ENCODE measurements at regions not wholly inside any gene's neighbourhood (a gene's known extent, or its start where the extent isn't known, plus 50 kb on each side); places are given as distances from the start of the nearest gene placed in this dataset.

- Histone ChIP-seq H3K36me3 (no peaks in the 10 kb centered on the region), H3K4me3 (no peak overlapping the region), H3K9me3 (no peaks in the 10 kb centered on the region), H3K27me3 (peaks cover 15% of the 10 kb centered on the region), H3K27ac (no peak overlapping the region), H3K4me1 (no peaks in the 10 kb centered on the region)
- whole genome bisulfite sequencing, 2 donors (ENCODE audit: low coverage in 1 of 2), result 60 to 61% methylated on average over 11 to 12 of the region's 13 CpGs
- no peak for ATAC-seq
- TF ChIP-seq, protein P1, sequence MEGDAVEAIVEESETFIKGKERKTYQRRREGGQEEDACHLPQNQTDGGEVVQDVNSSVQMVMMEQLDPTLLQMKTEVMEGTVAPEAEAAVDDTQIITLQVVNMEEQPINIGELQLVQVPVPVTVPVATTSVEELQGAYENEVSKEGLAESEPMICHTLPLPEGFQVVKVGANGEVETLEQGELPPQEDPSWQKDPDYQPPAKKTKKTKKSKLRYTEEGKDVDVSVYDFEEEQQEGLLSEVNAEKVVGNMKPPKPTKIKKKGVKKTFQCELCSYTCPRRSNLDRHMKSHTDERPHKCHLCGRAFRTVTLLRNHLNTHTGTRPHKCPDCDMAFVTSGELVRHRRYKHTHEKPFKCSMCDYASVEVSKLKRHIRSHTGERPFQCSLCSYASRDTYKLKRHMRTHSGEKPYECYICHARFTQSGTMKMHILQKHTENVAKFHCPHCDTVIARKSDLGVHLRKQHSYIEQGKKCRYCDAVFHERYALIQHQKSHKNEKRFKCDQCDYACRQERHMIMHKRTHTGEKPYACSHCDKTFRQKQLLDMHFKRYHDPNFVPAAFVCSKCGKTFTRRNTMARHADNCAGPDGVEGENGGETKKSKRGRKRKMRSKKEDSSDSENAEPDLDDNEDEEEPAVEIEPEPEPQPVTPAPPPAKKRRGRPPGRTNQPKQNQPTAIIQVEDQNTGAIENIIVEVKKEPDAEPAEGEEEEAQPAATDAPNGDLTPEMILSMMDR (IDR thresholded peaks at IDR 0.05), result no peak
- no peak for TF ChIP-seq EP300 (IDR thresholded peaks at IDR 0.05)
- no peak for TF ChIP-seq POLR2A (IDR thresholded peaks at IDR 0.05)
- no peak for TF ChIP-seq POLR2AphosphoS5 (IDR thresholded peaks at IDR 0.05)
Observed at GRCh38 chr19:30791088-30791487, 418.9 kb downstream of the ZNF536 start.

DNA sequence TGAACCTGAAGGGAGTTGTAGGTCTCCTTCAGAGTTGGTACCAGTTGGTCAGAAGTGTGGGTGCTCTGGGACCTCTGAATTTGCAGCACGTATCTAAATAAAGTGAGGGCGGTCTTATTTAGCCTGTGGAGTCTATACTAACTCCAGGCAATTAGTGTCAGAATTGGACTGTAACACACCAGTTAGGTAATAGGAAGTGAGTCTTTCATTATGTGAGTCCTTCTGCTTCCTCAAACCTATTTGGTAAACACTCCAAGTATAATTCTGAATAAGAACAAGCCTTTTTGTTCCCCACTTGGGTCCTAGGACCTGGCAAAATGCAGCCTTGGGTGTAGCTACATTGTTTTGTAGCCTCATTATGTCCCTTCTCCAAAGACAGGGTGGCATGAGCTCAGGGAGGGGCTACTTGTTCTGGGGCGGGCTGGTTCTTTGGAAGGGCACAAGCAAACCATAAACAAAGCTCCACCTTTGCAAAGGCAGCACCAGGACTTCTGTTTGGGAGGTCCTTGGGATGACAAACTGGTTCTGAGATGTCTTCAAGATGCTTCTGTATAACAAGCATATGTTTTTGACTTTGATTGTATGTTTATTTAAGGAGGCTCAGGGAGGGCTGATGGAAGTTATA is 418.0 kb downstream of the ZNF536 start:
- WGBS, 2 donors (ENCODE audit: low coverage in 1 of 2), result 92 to 94% methylated on average over 2 to 3 of the region's 3 CpGs
- H3K36me3 ChIP-seq, result no peaks in the 10 kb centered on the region
- TF ChIP-seq EP300 (IDR thresholded peaks at IDR 0.05) (no peak), POLR2A (IDR thresholded peaks at IDR 0.05) (no peak), POLR2AphosphoS5 (IDR thresholded peaks at IDR 0.05) (no peak)
- TF ChIP-seq, protein P1 (IDR thresholded peaks at IDR 0.05), result no peak
- H3K4me1 ChIP-seq, result no peaks in the 10 kb centered on the region
- no peak overlapping the region for H3K4me3 ChIP-seq
- H3K9me3 ChIP-seq, result no peaks in the 10 kb centered on the region
- no peak for ATAC-seq
- no peak overlapping the region for H3K27ac ChIP-seq
- peaks cover 5% of the 10 kb centered on the region for H3K27me3 ChIP-seq

DNA sequence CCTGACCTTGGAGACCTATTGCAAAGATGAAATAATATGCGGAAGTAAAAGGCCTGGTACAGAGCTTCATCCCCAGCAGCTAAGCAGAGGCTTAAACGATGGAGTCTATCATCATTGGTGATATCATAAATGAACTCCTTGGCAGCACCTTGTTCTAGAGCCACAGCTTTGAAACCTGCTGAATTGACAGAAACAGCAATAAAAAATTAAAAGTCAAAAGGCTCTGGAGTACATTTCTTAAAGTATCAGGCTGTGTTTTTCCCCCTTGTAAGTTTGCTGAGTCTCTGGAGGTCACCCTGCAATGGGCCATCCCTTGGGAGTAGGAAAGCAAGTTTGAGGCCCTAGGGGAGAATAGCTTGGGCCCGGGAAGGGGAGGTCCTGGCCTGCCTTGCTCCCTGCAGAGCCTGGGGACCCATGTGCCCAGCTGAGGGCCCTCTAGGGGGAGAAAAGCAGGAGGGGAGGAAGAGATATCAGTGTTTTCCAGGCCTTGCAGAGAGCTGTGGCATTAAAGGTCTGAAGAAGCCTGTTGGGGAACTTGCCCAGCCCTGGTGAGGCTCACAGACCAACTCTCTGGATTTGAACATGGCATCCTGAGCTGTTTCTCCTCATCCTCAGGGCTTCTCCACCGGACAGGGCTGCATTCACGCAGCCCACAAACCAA is 416.1 kb downstream of the ZNF536 start:
- WGBS, 2 donors (ENCODE audit: low coverage in 1 of 2), result 80 to 91% methylated on average over 4 to 5 of the region's 5 CpGs
- Histone ChIP-seq H3K9me3 (no peaks in the 10 kb centered on the region), H3K27ac (no peak overlapping the region), H3K36me3 (no peaks in the 10 kb centered on the region), H3K27me3 (no peaks in the 10 kb centered on the region), H3K4me1 (no peaks in the 10 kb centered on the region), H3K4me3 (no peak overlapping the region)
- TF ChIP-seq POLR2AphosphoS5 (IDR thresholded peaks at IDR 0.05), result no peak
- TF ChIP-seq, protein P1 (IDR thresholded peaks at IDR 0.05), result no peak
- no peak for TF ChIP-seq EP300 (IDR thresholded peaks at IDR 0.05)
- no peak for TF ChIP-seq POLR2A (IDR thresholded peaks at IDR 0.05)
- ATAC-seq, result no peak

GRCh38 chr19:30785458-30786137 is 413.4 kb downstream of the ZNF536 start:
- TF ChIP-seq POLR2AphosphoS5 (IDR thresholded peaks at IDR 0.05), result no peak
- TF ChIP-seq POLR2A (IDR thresholded peaks at IDR 0.05), result no peak
- no peak for TF ChIP-seq EP300 (IDR thresholded peaks at IDR 0.05)
- TF ChIP-seq, protein P1 (IDR thresholded peaks at IDR 0.05), result no peak
- Histone ChIP-seq H3K4me3 (no peak overlapping the region), H3K4me1 (no peaks in the 10 kb centered on the region), H3K27ac (no peak overlapping the region), H3K9me3 (no peaks in the 10 kb centered on the region), H3K36me3 (no peaks in the 10 kb centered on the region), H3K27me3 (no peaks in the 10 kb centered on the region)
- 85 to 95% methylated on average over 3 to 4 of the region's 5 CpGs for WGBS, 2 donors (ENCODE audit: low coverage in 1 of 2)
- no peak for ATAC-seq

Data from gastroesophageal sphincter (tissue), 4 donors.